ENCODE measurements at regions not wholly inside any gene's neighbourhood (a gene's known extent, or its start where the extent isn't known, plus 50 kb on each side); places are given as distances from the start of the nearest gene placed in this dataset.

- DNase-seq (ENCODE audit: low read depth): no peak
These were observed 662.3 kb downstream of the SATB2 start for GRCh38 chr2:198795419-198795818.

DNA sequence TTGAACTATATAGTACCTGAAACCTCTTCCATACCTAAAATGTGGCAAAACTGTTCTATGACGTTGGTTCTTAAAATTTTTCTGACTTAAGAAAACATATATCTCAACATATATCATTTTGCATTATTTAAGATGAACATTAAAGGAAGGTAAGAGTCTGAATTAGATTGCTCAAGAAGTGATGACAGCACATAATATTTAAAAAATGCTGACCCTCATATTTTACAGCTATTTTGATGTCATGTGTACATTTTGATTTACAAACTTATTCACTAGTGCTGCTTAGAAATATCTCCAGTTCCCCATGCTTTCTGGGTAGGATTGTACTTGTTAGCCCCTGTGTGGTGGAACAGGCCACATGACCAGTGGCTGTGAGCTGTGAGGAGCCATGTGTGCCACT, 666.1 kb downstream of the SATB2 start:
- DNase-seq (ENCODE audit: low read depth): no peak

DNA sequence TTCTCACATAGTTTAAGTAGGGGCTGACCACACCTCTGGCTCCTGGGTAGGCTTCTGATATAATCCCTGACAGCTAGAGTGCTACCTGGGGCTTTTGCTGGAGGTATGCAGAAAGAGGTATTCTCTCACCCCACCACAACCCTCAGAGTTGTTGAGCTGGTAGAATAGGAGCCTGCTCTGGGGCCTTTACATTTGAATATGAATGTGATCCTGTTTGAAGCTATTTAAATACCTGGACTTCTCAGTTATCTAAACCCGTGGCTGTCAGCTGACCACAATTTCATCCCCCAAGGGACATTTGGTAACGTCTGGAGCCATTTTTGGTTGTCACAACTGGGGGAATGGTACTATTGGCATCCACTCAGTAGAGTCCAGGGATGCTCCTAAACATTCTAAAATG, 669.1 kb downstream of the SATB2 start:
- DNase-seq (ENCODE audit: low read depth): no peak

GRCh38 chr2:198782734-198783133, 675.0 kb downstream of the SATB2 start:
- no peak for DNase-seq (ENCODE audit: low read depth)

GRCh38 chr2:198776616-198777406, 680.9 kb downstream of the SATB2 start:
- no peak for DNase-seq (ENCODE audit: low read depth)

DNA sequence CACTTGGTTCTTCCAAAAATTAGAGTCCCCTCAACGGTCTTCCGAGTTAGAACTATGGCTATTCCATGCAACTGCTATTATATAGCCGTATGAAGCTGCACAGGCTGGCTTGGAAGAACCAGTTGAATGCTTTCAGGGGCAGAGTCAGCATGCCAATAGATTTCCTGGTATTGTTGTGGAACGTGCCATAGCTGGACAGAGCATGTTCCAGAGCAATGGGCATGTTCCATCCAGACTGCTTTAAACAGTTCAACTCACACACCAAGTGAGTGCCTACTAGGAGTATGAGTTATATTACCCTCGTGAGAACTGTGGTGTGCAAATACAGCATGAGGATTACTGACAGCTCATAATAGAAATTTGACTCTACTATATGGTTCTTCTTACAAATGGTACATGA, 682.0 kb downstream of the SATB2 start:
- DNase-seq (ENCODE audit: low read depth): no peak

GRCh38 chr2:198774576-198774975, 683.2 kb downstream of the SATB2 start:
- no peak for DNase-seq (ENCODE audit: low read depth)

- no peak for DNase-seq (ENCODE audit: low read depth)
These were observed 690.0 kb downstream of the SATB2 start for GRCh38 chr2:198767694-198768093.

DNA sequence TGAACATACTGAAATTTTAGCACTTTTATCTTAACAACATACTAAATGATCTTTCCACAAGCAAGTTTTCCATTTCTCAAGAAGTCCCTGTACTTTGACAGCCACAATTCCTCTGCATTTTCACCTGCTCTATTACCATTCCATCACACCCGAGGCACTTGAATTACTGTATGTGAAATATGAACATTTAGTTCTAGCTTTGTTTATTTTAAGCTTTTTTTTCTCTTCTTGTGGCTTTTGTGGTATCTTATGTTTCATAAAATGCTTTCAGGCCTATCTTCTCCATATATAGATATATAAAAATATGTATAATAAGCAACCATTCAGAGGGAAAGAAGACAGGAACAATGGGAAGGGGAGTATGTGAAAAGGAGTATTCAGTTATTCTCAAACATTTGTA, 693.9 kb downstream of the SATB2 start:
- DNase-seq (ENCODE audit: low read depth): no peak

DNA sequence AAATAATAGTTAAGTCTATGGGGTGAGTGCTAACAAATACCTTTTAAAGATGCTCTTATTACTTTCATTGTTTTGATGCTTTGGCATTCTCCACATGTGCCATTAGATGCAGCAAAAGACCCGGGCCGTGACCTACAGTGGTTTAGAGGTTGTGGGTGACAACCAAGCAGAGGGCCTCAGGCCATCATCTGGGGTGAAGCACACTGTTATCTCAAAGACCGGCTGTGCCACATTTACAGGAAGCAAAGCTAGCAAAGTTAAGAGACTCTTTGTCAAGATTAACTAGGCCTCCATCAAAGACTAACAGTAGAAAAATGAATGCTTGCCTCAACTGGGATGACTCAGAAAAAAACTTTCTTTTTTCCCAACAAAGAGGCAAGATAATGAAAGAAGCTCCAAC, 695.3 kb downstream of the SATB2 start:
- no peak for DNase-seq (ENCODE audit: low read depth)

GRCh38 chr2:198757069-198757468, 700.7 kb downstream of the SATB2 start:
- DNase-seq (ENCODE audit: low read depth): no peak

- no peak for DNase-seq (ENCODE audit: low read depth)
These were observed 701.6 kb downstream of the SATB2 start for GRCh38 chr2:198756166-198756565.

DNA sequence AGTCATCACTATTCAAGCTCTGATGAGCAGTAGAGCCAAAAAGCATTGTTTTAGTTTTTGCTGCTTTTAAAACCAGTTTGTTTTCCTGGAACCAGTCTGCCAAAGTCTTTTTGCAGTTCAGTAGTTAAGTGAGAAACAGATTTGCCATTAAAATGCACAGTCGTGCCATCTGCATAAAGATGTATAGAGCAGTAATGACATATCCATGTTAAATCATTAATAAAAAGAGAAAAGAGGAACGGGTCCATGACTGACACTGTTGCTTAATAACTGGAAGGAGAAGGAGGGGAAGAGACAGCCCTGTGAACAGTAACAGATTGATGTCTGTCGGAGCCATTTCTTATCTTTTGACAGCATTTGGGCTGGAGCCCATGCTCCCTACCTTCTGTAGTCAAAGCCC, 704.6 kb downstream of the SATB2 start:
- DNase-seq (ENCODE audit: low read depth): no peak

DNA sequence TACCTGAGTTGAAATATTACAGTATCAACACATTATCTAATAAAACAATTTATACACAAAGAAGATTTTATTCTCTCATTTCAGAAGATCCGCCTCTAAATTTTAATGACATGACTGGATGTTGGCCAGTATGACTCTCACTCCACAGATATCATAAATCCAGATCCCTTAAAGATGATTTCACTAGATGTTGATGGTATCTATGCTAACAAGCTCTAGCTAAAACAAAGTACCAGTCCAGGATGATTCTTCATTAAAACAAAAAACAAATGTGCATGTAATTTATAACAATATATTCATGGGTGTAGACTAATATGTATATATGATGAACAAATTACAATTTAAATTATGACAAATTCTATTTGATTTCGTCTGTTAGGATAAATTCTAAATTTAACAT, 708.4 kb downstream of the SATB2 start:
- DNase-seq (ENCODE audit: low read depth): no peak

DNA sequence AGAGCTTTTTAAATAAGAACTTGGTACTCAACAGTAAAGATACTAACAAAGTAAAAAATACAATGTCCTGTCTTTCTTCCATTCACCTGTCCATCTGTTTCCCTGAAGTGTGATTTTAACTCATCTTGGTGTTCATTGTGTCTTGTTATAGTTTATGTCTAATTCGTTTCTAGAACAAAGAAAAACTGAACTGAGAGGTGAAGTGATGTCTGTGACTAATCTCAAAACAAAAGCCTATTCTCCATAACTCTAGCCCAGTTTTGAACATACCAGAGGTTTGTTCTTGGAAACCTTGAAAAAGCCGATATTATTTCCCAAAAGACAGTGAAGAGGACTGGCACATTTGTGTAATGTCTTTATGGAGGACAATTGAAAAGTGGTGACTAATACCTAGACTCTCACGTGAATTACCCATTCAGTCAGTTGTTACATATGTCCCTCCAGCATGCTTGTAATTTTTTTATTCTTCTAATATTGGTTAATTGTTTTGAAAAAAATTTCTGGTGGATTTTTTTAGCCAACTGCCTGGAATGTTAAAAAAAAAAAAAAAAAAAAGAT, 725.8 kb downstream of the SATB2 start:
- no peak for DNase-seq (ENCODE audit: low read depth)

DNA sequence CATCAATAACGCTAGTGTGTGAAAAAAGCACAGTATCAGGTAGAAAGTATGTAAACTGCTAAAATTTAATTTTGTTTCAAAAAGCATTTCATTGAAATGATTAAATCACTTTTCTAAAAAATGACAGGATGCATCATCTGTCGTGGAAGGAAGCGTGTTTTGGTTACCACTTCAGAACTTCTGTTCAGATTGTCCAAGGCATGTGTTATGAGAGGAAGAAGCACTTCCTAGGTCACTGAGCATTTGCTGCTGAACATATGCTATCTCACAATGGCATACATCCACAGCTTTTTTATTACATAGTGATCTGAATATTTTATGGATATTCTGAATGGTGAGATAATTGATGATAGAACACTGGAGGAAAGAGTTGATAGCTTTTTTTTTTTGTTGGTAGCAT, 737.5 kb downstream of the SATB2 start:
- no peak for DNase-seq (ENCODE audit: low read depth)

- DNase-seq (ENCODE audit: low read depth): no peak
These were observed 740.3 kb downstream of the SATB2 start for GRCh38 chr2:198717451-198717850.

DNA sequence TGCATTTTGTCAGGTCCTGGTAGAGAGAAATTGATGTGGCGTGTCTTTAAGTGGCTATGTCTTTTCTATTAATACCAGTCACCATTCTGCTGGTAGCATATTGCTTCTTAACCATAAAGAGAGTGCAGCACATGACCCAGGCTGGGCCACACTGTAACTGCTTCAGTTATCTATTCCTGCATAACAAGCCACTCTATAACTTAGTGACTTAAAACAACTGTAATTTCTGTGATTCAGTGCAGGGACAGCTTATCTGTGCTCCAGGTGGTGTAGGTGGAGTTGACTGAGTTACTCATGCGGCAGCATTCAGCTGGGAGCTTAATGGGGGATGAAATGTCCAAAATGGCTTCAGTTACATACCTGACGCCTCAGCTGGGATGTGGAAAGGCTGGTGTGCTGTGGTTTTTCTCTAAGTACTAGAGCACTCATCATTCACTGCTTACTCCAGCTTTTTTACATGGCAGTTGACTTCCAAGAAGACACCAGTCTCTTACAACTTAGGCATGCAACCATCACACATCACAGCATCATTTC, 742.4 kb downstream of the SATB2 start:
- no peak for DNase-seq (ENCODE audit: low read depth)

DNA sequence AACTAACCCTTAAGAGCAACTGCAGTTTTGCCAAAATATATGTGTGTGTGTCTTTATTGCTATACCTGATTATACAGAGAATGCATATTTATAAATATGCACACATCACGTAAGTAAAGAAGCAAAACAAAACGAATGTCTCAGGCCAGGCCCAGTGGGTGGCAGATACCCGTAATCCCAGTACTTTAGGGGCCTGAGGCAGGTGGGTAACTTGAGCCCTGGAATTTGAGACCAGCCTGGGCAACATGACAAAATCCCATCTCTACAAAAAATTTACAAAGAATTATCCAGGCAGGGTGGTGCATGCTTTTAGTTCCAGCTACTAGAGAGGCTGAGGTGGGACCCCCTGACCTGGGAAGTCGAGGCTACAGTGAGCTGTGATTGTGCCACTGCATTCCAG, 745.3 kb downstream of the SATB2 start:
- DNase-seq (ENCODE audit: low read depth): no peak

- DNase-seq (ENCODE audit: low read depth): no peak
These were observed 746.3 kb downstream of the SATB2 start for GRCh38 chr2:198711484-198711883.

DNA sequence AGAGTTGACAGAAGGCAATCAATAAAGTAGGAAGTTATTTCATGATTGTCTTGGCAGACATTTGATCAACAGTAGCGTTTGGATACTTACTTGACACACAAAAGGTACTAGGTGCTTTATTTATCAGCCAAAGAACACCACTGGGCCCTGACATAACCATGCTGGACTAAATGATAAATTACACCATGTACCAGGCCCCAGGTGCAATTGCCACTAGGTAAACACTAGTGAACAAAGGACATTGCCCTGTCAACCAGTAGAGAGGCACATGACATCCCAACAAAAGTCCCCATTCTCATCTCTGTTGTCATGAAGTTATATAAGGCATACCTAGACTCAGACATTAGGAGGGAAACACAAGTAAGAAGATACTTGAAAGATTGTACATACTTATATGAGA, 747.2 kb downstream of the SATB2 start:
- no peak for DNase-seq (ENCODE audit: low read depth)

GRCh38 chr2:198706476-198707082, 751.2 kb downstream of the SATB2 start:
- DNase-seq (ENCODE audit: low read depth): no peak

GRCh38 chr2:198703281-198703680, 754.5 kb downstream of the SATB2 start:
- DNase-seq (ENCODE audit: low read depth): no peak

Data from activated T-cell treated with anti-CD3 and anti-CD28 coated beads for 24 hours (primary cell).